Left ventricle myocardium inferior (tissue), 1 donor: ENCODE measurements at regions not wholly inside any gene's neighbourhood (a gene's known extent, or its start where the extent isn't known, plus 50 kb on each side); places are given as distances from the start of the nearest gene placed in this dataset.
"Not testable (repeated sequence)": the region's sequence is repeated elsewhere in the genome, so short reads cannot be mapped to it uniquely, and the experiment has no call there.

Source experiments
- DNase-seq: peaks from one replicate; pipeline ENCODE4 v3.0.0-alpha.2; 2020
- H3K27ac ChIP-seq: fragments of 200-600 bp; replicated peaks from 2 replicates; pipeline ENCODE4 v1.8.0; 2021
- H3K27me3 ChIP-seq: fragments of 200-600 bp; 2 replicates; pipeline ENCODE4 v1.8.0; 2021; ENCODE audit warnings: low read depth
- H3K36me3 ChIP-seq: fragments of 200-600 bp; 2 replicates; pipeline ENCODE4 v1.8.0; 2021
- H3K4me1 ChIP-seq: fragments of 200-600 bp; 2 replicates; pipeline ENCODE4 v1.8.0; 2021
- H3K4me3 ChIP-seq: fragments of 200-600 bp; 2 replicates; pipeline ENCODE4 v1.8.0; 2021; ENCODE audit warnings: mild to moderate bottlenecking, moderate library complexity
- H3K9me3 ChIP-seq: fragments of 200-600 bp; replicated peaks from 2 replicates; pipeline ENCODE4 v1.8.0; 2021
- CTCF ChIP-seq: fragments of 200-600 bp; IDR thresholded peaks from 2 replicates; pipeline ENCODE4 v1.8.0; 2021; ENCODE audit warnings: antibody characterized with exemption, mild to moderate bottlenecking, borderline replicate concordance
- intact Hi-C: fragments of 100-400 bp; cut with micrococcal nuclease; formaldehyde crosslinking; loops from one replicate; pipeline ENCODE4 v1.11.0; 2022
- donor health status: DM: no; HTN: yes; CAD: no; lungs with severe emphysema.

DNA sequence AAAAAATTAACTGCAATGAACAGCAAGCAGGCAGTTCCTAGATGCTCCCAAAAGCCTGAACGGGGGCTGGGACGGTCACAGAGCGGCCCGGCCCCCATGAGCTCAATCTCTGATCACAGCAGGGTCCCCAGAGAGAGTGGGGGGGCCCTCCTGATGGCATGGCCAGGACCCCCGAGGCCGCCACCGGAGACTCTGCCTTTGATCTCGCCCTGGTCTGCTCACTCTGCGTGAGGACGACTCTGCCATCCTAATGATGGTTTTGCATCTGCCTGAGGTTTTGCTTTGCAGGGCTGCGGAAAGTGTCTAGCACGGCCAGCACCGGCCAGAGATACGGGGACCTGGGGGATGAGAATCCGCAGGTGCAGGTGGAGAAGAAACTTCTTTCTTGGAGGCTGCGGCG lies 103.8 kb downstream of the SHOX start:
- H3K4me1 ChIP-seq, result no peaks in the 10 kb centered on the region
- intact Hi-C loops, result no loop called here
- TF ChIP-seq CTCF, result no peak
- peaks cover 9% of the 10 kb centered on the region for H3K27me3 ChIP-seq
- no peak for DNase-seq
- no peaks in the 10 kb centered on the region for H3K9me3 ChIP-seq
- H3K27ac ChIP-seq, result no peak overlapping the region
- H3K36me3 ChIP-seq, result no peaks in the 10 kb centered on the region
- no peak overlapping the region for H3K4me3 ChIP-seq

DNA sequence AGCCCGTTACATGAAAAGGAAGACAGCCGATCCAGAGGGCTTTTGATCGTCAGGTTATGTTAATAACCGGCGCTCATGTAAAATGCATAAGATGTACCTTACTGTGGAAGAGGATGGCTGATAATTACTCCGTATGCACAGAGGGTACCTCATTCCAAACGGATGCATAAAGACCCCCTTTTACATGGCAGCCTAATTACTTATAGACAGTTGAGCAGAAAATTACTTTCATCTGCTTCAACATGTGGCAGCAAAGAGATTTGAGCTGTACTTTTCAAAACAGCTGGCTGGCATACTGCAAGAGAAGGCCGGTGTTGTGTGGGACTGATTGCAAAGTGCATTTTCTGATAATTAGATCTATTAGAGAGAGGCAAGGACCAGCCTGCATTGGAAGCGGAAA lies 103.4 kb downstream of the SHOX start:
- intact Hi-C loops, result no loop called here
- H3K9me3 ChIP-seq, result no peaks in the 10 kb centered on the region
- H3K4me3 ChIP-seq, result no peak overlapping the region
- TF ChIP-seq CTCF, result no peak
- peaks cover 9% of the 10 kb centered on the region for H3K27me3 ChIP-seq
- H3K36me3 ChIP-seq, result no peaks in the 10 kb centered on the region
- no peak for DNase-seq
- no peaks in the 10 kb centered on the region for H3K4me1 ChIP-seq
- no peak overlapping the region for H3K27ac ChIP-seq

DNA sequence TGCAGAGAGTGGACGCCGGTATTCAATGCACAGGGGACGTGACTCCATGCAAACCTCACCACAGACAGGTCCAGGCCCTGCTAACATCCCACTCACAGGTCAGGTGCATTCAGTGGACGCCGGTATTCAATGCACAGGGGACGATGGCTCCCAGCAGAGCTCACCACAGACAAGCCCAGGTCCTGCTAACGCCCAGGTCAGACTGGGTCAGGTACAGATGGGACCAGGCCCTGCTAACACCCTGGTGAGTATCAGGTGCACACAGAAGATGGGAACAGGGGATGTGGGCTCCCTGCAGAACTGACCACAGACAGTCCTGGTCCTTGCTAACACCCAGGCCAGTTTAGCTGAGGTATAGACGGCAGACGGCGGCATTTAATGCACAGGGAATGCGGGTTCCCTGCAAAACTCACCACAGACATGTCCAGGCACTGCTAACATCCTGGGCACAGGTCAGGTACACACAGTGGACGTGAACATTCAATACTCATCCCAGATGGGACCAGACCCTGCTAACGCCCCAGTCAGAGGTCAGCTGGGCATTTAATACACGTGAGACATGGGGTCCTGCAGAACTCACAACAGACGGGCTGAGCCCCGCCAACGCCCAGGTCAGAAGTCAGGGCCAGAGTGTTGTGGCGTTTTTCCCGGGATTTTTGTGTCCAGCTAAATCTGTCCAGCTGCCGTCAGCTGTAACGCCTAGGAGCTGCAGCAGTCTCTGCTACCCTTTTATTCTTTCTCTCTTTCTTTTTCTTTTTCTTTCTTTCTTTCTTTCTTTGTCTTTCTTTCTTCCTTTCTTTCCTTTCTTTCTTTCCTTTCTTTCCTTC lies 99.2 kb downstream of the SHOX start:
- H3K4me1 ChIP-seq, result no peaks in the 10 kb centered on the region
- intact Hi-C loops, result no loop called here
- H3K36me3 ChIP-seq, result no peaks in the 10 kb centered on the region
- H3K27me3 ChIP-seq, result no peaks in the 10 kb centered on the region
- TF ChIP-seq CTCF, result no peak
- no peak overlapping the region for H3K27ac ChIP-seq
- no peak for DNase-seq
- no peak overlapping the region for H3K4me3 ChIP-seq
- no peaks in the 10 kb centered on the region for H3K9me3 ChIP-seq

DNA sequence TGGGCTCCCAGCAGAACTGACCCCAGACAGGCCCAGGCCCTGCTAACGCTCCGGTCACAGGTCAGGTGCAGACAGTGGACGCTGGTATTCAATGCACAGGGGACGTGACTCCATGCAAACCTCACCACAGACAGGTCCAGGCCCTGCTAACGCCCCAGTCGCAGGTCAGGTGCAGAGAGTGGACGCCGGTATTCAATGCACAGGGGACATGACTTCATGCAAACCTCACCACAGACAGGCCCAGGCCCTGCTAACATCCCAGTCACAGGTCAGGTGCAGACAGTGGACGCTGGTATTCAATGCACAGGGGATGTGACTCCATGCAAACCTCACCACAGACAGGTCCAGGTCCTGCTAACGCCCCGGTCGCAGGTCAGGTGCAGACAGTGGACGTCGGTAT lies 98.5 kb downstream of the SHOX start:
- H3K36me3 ChIP-seq, H3K27ac ChIP-seq, H3K4me1 ChIP-seq, H3K4me3 ChIP-seq, DNase-seq, H3K9me3 ChIP-seq, H3K27me3 ChIP-seq, intact Hi-C loops: not testable (repeated sequence)

DNA sequence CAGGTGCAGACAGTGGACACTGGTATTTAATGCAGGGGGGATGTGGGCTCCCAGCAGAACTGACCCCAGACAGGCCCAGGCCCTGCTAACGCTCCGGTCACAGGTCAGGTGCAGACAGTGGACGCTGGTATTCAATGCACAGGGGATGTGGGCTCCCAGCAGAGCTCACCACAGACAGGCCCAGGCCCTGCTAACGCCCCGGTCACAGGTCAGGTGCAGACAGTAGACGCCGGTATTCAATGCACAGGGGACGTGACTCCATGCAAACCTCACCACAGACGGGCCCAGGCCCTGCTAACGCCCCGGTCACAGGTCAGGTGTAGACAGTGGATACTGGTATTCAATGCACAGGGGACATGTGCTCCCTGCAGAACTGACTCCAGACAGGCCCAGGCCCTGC lies 98.0 kb downstream of the SHOX start:
- intact Hi-C loops, H3K9me3 ChIP-seq, H3K4me3 ChIP-seq, H3K27ac ChIP-seq, H3K36me3 ChIP-seq, H3K27me3 ChIP-seq, DNase-seq, H3K4me1 ChIP-seq: not testable (repeated sequence)

DNA sequence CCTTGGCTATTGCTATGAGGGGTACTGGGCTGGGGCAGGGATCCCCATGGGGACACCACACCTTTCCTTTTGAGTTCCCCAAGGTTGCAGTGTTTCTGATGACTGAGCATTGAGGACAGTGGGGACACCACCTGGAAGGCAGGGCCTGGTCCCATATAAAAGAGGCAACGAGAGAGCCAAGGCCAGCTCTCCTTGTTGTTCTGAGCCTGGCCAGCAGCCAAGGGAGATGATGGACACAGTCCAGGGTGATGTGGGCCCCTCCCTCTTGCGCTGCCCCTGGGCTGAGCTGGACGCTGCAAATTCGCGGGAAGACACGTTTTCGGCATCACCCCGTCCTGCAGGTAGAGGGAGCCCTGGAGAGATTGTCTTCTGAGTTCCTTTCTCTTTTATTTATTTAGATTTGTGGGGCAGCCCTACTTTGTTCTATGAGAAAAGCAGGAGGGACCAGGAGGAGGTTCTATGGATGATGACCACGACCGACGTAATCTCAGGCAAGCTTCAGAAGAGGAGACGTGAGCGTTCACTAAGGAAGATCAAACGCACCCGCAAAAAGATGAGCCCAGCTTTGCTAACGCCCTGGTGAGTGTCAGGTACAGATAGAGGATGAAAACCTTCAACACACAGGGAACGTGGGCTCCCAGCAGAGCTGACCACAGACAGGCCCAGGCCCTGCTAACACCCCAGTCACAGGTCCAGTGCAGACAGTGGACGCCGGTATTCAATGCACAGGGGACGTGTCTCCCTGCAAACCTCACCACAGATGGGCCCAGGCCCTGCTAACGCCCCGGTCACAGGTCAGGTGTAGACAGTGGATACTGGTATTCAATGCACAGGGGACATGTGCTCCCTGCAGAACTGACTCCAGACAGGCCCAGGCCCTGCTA lies 97.4 kb downstream of the SHOX start:
- H3K4me3 ChIP-seq, result no peak overlapping the region
- TF ChIP-seq CTCF, result peak; percentile 43
- no peaks in the 10 kb centered on the region for H3K27me3 ChIP-seq
- H3K4me1 ChIP-seq, result no peaks in the 10 kb centered on the region
- H3K9me3 ChIP-seq, result peaks cover 14% of the 10 kb centered on the region
- no peak for DNase-seq
- no peaks in the 10 kb centered on the region for H3K36me3 ChIP-seq
- intact Hi-C loops, result no loop called here
- H3K27ac ChIP-seq, result no peak overlapping the region
